SK-N-SH (cell line): ENCODE measurements at regions not wholly inside any gene's neighbourhood (a gene's known extent, or its start where the extent isn't known, plus 50 kb on each side); places are given as distances from the start of the nearest gene placed in this dataset.

ENCODE experiments used
- CTCF ChIA-PET: fragments of 300-600, 350-600 bp; formaldehyde crosslinking; extraction: SDS; loops from one replicate; lab custom pipeline; 2021; lab: Yijun Ruan, JAX
- POLR2A ChIA-PET: fragments of 350-600 bp; sonication (Branson Sonifier 250); formaldehyde crosslinking; extraction: SDS; loops from one replicate; lab custom pipeline; 2020; ENCODE audit warnings: antibody characterized with exemption, inconsistent platforms; lab: Yijun Ruan, JAX
- DNase-seq: peaks from one replicate; pipeline ENCODE4 v3.0.0; 2012
- H2AFZ ChIP-seq: fragments of 200-600 bp; sonication (generic); 2 replicates; pipeline ENCODE4 v1.8.1; 2016; ENCODE audit warnings: antibody characterized with exemption, mild to moderate bottlenecking, low read depth
- H3F3A ChIP-seq: fragments of 200-600 bp; sonication (generic); replicated peaks from 2 replicates; pipeline ENCODE3; 2016; ENCODE audit warnings: antibody characterized with exemption, mild to moderate bottlenecking; ENCODE audit not compliant: insufficient read depth
- H3K27ac ChIP-seq, 2 experiments: fragments of 200-500 bp in 1 of 2; fragments of 200-600 bp in 1 of 2; sonication (Bioruptor generic) in 1 of 2; sonication (generic), shearing (Covaris generic) in 1 of 2; 2 replicates each; pipeline versions ENCODE4 v1.5.1 to v1.6.1; 2014 to 2016; ENCODE audit warnings: low read depth in 2 of 2, inconsistent platforms in 1 of 2, low read length in 1 of 2, mild to moderate bottlenecking in 1 of 2, mixed read lengths in 1 of 2
- H3K27me3 ChIP-seq: fragments of 200-600 bp; sonication (generic), shearing (Covaris generic); 2 replicates; pipeline ENCODE4 v1.6.1; 2016; ENCODE audit warnings: mixed run types; ENCODE audit not compliant: insufficient read depth
- H3K36me3 ChIP-seq, 2 experiments: fragments of 200-500 bp in 1 of 2; fragments of 200-600 bp in 1 of 2; sonication (Bioruptor generic) in 1 of 2; sonication (generic) in 1 of 2; replicated peaks in 1 of 2; 2 replicates each; pipeline versions ENCODE3 to v1.5.1; 2014 to 2016; ENCODE audit warnings: low read length in 1 of 2, mild to moderate bottlenecking in 1 of 2; ENCODE audit not compliant: insufficient read depth in 2 of 2, control insufficient read depth in 1 of 2
- H3K4me1 ChIP-seq, 2 experiments: fragments of 200-500 bp in 1 of 2; fragments of 200-600 bp in 1 of 2; sonication (Bioruptor generic) in 1 of 2; sonication (generic), shearing (Covaris generic) in 1 of 2; 2 replicates each; pipeline versions ENCODE4 v1.5.1 to v1.6.1; 2014 to 2016; ENCODE audit warnings: low read depth in 1 of 2, low read length in 1 of 2, mixed run types in 1 of 2; ENCODE audit not compliant: insufficient read depth in 2 of 2, control insufficient read depth in 1 of 2
- H3K4me2 ChIP-seq: fragments of 200-600 bp; sonication (generic), shearing (Covaris generic); 2 replicates; pipeline ENCODE4 v1.6.1; 2017; ENCODE audit warnings: mixed run types
- H3K4me3 ChIP-seq, 2 experiments: fragments of 200-500 bp in 1 of 2; fragments of 200-600 bp in 1 of 2; sonication (Bioruptor generic) in 1 of 2; sonication (generic), shearing (Covaris generic) in 1 of 2; 2 replicates each; pipeline versions ENCODE4 v1.5.1 to v1.8.1; 2014 to 2016; ENCODE audit warnings: low read depth in 2 of 2, inconsistent platforms in 1 of 2, low read length in 1 of 2, mild to moderate bottlenecking in 1 of 2, mixed read lengths in 1 of 2, moderate library complexity in 1 of 2
- H3K79me2 ChIP-seq: fragments of 200-600 bp; sonication (generic); 2 replicates; pipeline ENCODE4 v1.8.1; 2017; ENCODE audit warnings: mild to moderate bottlenecking; ENCODE audit not compliant: insufficient read depth
- H3K9ac ChIP-seq: fragments of 200-600 bp; sonication (generic); 2 replicates; pipeline ENCODE4 v1.6.1; 2017; ENCODE audit warnings: mixed run types
- H3K9me2 ChIP-seq: fragments of 200-600 bp; sonication (generic); 2 replicates; pipeline ENCODE4 v1.6.1; 2017; ENCODE audit warnings: mixed run types
- H3K9me3 ChIP-seq: fragments of 200-600 bp; sonication (generic); 2 replicates; pipeline ENCODE4 v1.6.1; 2017; ENCODE audit warnings: mixed run types, mild to moderate bottlenecking, moderate library complexity
- H4K20me1 ChIP-seq: fragments of 200-600 bp; sonication (generic); 2 replicates; pipeline ENCODE4 v1.6.1; 2017; ENCODE audit warnings: mild to moderate bottlenecking, mixed run types; ENCODE audit not compliant: insufficient read depth
- CHD2 ChIP-seq: fragments of 150-350 bp; IDR thresholded peaks from 2 replicates; pipeline ENCODE4 v1.6.1; 2018; ENCODE audit warnings: low read length; ENCODE audit not compliant: partially characterized antibody
- ELF1 ChIP-seq: IDR thresholded peaks from 2 replicates; pipeline ENCODE4 v1.4.0; 2012
- EZH2phosphoT487 ChIP-seq: fragments of 200-600 bp; sonication (generic); IDR thresholded peaks from 2 replicates; pipeline ENCODE4 v1.6.1; 2017; ENCODE audit warnings: low read depth, mixed run types, mild to moderate bottlenecking, antibody characterized with exemption, moderate library complexity, borderline replicate concordance
- FOSL2 ChIP-seq: IDR thresholded peaks from 2 replicates; pipeline ENCODE4 v1.4.0; 2012; ENCODE audit warnings: low read depth, mild to moderate bottlenecking, moderate library complexity, borderline replicate concordance
- IRF3 ChIP-seq: fragments of 150-350 bp; IDR thresholded peaks from 2 replicates; pipeline ENCODE4 v1.6.1; 2016; ENCODE audit warnings: mild to moderate bottlenecking, low read depth, low read length
- JUND ChIP-seq: IDR thresholded peaks from 2 replicates; pipeline ENCODE4 v1.4.0; 2012
- MEF2A ChIP-seq: IDR thresholded peaks from 2 replicates; pipeline ENCODE4 v1.4.0; 2012; ENCODE audit warnings: low read depth, borderline replicate concordance
- MXI1 ChIP-seq: IDR thresholded peaks from 2 replicates; pipeline ENCODE4 v1.6.1; 2012; ENCODE audit warnings: mild to moderate bottlenecking, low read depth, low read length, improper control_type of control experiment
- RFX5 ChIP-seq: IDR thresholded peaks from 2 replicates; pipeline ENCODE4 v1.6.1; 2012; ENCODE audit warnings: mild to moderate bottlenecking, improper control_type of control experiment, low read length
- RXRA ChIP-seq: IDR thresholded peaks from 2 replicates; pipeline ENCODE4 v1.4.0; 2012; ENCODE audit warnings: low read depth, mild to moderate bottlenecking, borderline replicate concordance
- SIN3A ChIP-seq: IDR thresholded peaks from 2 replicates; pipeline ENCODE4 v1.6.1; 2012; ENCODE audit warnings: low read depth, mild to moderate bottlenecking, low read length, moderate library complexity, borderline replicate concordance
- TCF12 ChIP-seq: IDR thresholded peaks from 2 replicates; pipeline ENCODE4 v1.4.0; 2012
- USF1 ChIP-seq: IDR thresholded peaks from 2 replicates; pipeline ENCODE4 v1.4.0; 2012; ENCODE audit warnings: low read depth, borderline replicate concordance
- YY1 ChIP-seq: IDR thresholded peaks from 2 replicates; pipeline ENCODE4 v1.4.0; 2012; ENCODE audit warnings: low read depth, mild to moderate bottlenecking
- WGBS: methylation state at CpG from one replicate; pipeline ENCODE4 v1.1.6; 2017; ENCODE audit warnings: low lambda C conversion rate; 5-methylcytosine and 5-hydroxymethylcytosine counted together
- TF ChIP-seq, protein P1 (sequence below): IDR thresholded peaks from 2 replicates; pipeline ENCODE4 v1.6.1; 2012; ENCODE audit warnings: mild to moderate bottlenecking, low read depth, low read length, moderate library complexity

- Histone ChIP-seq H3K27me3 (no peaks in the 10 kb centered on the region), H3K36me3 (no peaks in the 10 kb centered on the region), H3K79me2 (no peaks in the 10 kb centered on the region), H4K20me1 (no peaks in the 10 kb centered on the region), H3K4me2 (no peak overlapping the region), H3K27ac (no peak overlapping the region), H3K9me3 (no peaks in the 10 kb centered on the region), H3K4me3 (no peak overlapping the region), H3K4me1 (no peaks in the 10 kb centered on the region), H3F3A (peaks cover 32% of the 10 kb centered on the region), H3K9me2 (no peaks in the 10 kb centered on the region), H3K9ac (no peak overlapping the region), H2AFZ (no peak overlapping the region)
- ChIA-PET CTCF (interaction anchor here (1.6 kb wide), 1 partner anchor 37 kb away, joined by 6 read pairs; no protein-coding TSS in a partner anchor), POLR2A (no interaction called here)
- DNase-seq = no peak
- TF ChIP-seq CHD2 (no peak), EZH2phosphoT487 (no peak), YY1 (no peak), ELF1 (no peak), SIN3A (no peak), MXI1 (no peak), JUND (no peak), MEF2A (no peak), USF1 (no peak), IRF3 (no peak), TCF12 (no peak), RFX5 (no peak), FOSL2 (no peak), RXRA (no peak)
- TF ChIP-seq, protein P1, sequence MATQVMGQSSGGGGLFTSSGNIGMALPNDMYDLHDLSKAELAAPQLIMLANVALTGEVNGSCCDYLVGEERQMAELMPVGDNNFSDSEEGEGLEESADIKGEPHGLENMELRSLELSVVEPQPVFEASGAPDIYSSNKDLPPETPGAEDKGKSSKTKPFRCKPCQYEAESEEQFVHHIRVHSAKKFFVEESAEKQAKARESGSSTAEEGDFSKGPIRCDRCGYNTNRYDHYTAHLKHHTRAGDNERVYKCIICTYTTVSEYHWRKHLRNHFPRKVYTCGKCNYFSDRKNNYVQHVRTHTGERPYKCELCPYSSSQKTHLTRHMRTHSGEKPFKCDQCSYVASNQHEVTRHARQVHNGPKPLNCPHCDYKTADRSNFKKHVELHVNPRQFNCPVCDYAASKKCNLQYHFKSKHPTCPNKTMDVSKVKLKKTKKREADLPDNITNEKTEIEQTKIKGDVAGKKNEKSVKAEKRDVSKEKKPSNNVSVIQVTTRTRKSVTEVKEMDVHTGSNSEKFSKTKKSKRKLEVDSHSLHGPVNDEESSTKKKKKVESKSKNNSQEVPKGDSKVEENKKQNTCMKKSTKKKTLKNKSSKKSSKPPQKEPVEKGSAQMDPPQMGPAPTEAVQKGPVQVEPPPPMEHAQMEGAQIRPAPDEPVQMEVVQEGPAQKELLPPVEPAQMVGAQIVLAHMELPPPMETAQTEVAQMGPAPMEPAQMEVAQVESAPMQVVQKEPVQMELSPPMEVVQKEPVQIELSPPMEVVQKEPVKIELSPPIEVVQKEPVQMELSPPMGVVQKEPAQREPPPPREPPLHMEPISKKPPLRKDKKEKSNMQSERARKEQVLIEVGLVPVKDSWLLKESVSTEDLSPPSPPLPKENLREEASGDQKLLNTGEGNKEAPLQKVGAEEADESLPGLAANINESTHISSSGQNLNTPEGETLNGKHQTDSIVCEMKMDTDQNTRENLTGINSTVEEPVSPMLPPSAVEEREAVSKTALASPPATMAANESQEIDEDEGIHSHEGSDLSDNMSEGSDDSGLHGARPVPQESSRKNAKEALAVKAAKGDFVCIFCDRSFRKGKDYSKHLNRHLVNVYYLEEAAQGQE = no peak
- 88% methylated on average over 6 of the region's 6 CpGs for WGBS
These were observed 191.9 kb downstream of the BCAS1 start for GRCh38 chr20:53878262-53879047.
